HG02981 (cell line): ENCODE measurements at regions not wholly inside any gene's neighbourhood (a gene's known extent, or its start where the extent isn't known, plus 50 kb on each side); places are given as distances from the start of the nearest gene placed in this dataset.
A peak's percentile ranks its signal among the peaks of the same experiment; 100 is the strongest.

Experiments used
- ATAC-seq: cut with Tn5 transposase; IDR thresholded peaks from one replicate; pipeline ENCODE4 v1.9.1; 2021; ENCODE audit warnings: mild to moderate bottlenecking, moderate library complexity; ENCODE audit not compliant: unreplicated experiment

GRCh38 chr13:105050686-105051085, 1484.8 kb downstream of the EFNB2 start:
- no peak for ATAC-seq

GRCh38 chr13:105048677-105049076, 1486.8 kb downstream of the EFNB2 start:
- ATAC-seq: peak; percentile 47

- ATAC-seq: no peak
Measured at GRCh38 chr13:105047676-105048295, 1487.7 kb downstream of the EFNB2 start.

- no peak for ATAC-seq
Measured at GRCh38 chr13:105037110-105037509, 1498.4 kb downstream of the EFNB2 start.

GRCh38 chr13:105035092-105035491, 1500.4 kb downstream of the EFNB2 start:
- no peak for ATAC-seq

- ATAC-seq: no peak
Measured at GRCh38 chr13:105033999-105034398, 1501.5 kb downstream of the EFNB2 start.

- ATAC-seq: no peak
Measured at GRCh38 chr13:105031306-105031705, 1504.2 kb downstream of the EFNB2 start.

- ATAC-seq: no peak
Measured at GRCh38 chr13:105030851-105031250, 1504.6 kb downstream of the EFNB2 start.

- no peak for ATAC-seq
Measured at GRCh38 chr13:105019073-105019472, 1516.4 kb downstream of the EFNB2 start.

- no peak for ATAC-seq
Measured at GRCh38 chr13:105016266-105016665, 1519.2 kb downstream of the EFNB2 start.

- no peak for ATAC-seq
Measured at GRCh38 chr13:105008604-105009003, 1526.9 kb downstream of the EFNB2 start.

- ATAC-seq: no peak
Measured at GRCh38 chr13:105007166-105007808, 1528.2 kb downstream of the EFNB2 start.

GRCh38 chr13:104996022-104996421, 1539.4 kb downstream of the EFNB2 start:
- ATAC-seq: no peak

- ATAC-seq: no peak
Measured at GRCh38 chr13:104993708-104994107, 1541.8 kb downstream of the EFNB2 start.

- no peak for ATAC-seq
Measured at GRCh38 chr13:104987621-104988020, 1547.8 kb downstream of the EFNB2 start.

GRCh38 chr13:104984296-104984818, 1551.1 kb downstream of the EFNB2 start:
- peak; percentile 81 for ATAC-seq

- ATAC-seq: peak; percentile 18
Measured at GRCh38 chr13:104983601-104984000, 1551.9 kb downstream of the EFNB2 start.

GRCh38 chr13:104980586-104980985, 1554.9 kb downstream of the EFNB2 start:
- no peak for ATAC-seq

GRCh38 chr13:104979281-104980030, 1556.0 kb downstream of the EFNB2 start:
- ATAC-seq: no peak

GRCh38 chr13:104976986-104977385, 1558.5 kb downstream of the EFNB2 start:
- ATAC-seq: no peak

- ATAC-seq: peak; percentile 54
Measured at GRCh38 chr13:104975272-104975671, 1560.2 kb downstream of the EFNB2 start.

GRCh38 chr13:104968876-104969275, 1566.6 kb downstream of the EFNB2 start:
- ATAC-seq: no peak
